Endodermal cell (in vitro differentiated cells): ENCODE measurements at regions not wholly inside any gene's neighbourhood (a gene's known extent, or its start where the extent isn't known, plus 50 kb on each side); places are given as distances from the start of the nearest gene placed in this dataset.

Experiments used
- DNase-seq: peaks from one replicate; pipeline ENCODE4 v3.0.0-alpha.2; 2017
- H3K27ac ChIP-seq: 2 replicates; pipeline ENCODE4 v1.5.1; 2013; ENCODE audit warnings: mild to moderate bottlenecking, low read depth, low read length, moderate library complexity
- H3K27me3 ChIP-seq: 2 replicates; pipeline ENCODE4 v1.6.1; 2013; ENCODE audit warnings: mild to moderate bottlenecking, low read length, moderate library complexity; ENCODE audit not compliant: insufficient read depth, control insufficient read depth, poor library complexity, severe bottlenecking
- H3K36me3 ChIP-seq: 2 replicates; pipeline ENCODE4 v1.7.0; 2013; ENCODE audit warnings: mild to moderate bottlenecking, low read length, moderate library complexity; ENCODE audit not compliant: control insufficient read depth, insufficient read depth
- H3K4me1 ChIP-seq: one replicate; pipeline ENCODE4 v1.7.0; 2013; ENCODE audit warnings: low read length; ENCODE audit not compliant: control insufficient read depth, insufficient read depth
- H3K4me3 ChIP-seq: 2 replicates; pipeline ENCODE4 v1.5.1; 2013; ENCODE audit warnings: mild to moderate bottlenecking, low read length, moderate library complexity
- H3K9ac ChIP-seq: 2 replicates; pipeline ENCODE4 v1.6.1; 2013; ENCODE audit warnings: mild to moderate bottlenecking, low read length, moderate library complexity; ENCODE audit not compliant: poor library complexity, severe bottlenecking; ENCODE audit errors: extremely low read depth
- H3K9me3 ChIP-seq: 2 replicates; pipeline ENCODE4 v1.6.1; 2013; ENCODE audit warnings: mild to moderate bottlenecking, low read length, moderate library complexity; ENCODE audit not compliant: control insufficient read depth
- H3K27ac Mint-ChIP-seq: 2 replicates; pipeline ENCODE4 v1.8.0; 2020; ENCODE audit warnings: mixed read lengths
- H3K27me3 Mint-ChIP-seq: 2 replicates; pipeline ENCODE4 v1.8.0; 2021; ENCODE audit warnings: mild to moderate bottlenecking, mixed read lengths; ENCODE audit not compliant: insufficient read depth
- H3K36me3 Mint-ChIP-seq: 2 replicates; pipeline ENCODE4 v1.8.0; 2020; ENCODE audit warnings: low read depth, mixed read lengths
- H3K4me1 Mint-ChIP-seq: 2 replicates; pipeline ENCODE4 v1.8.0; 2020; ENCODE audit warnings: mixed read lengths
- H3K4me3 Mint-ChIP-seq: 2 replicates; pipeline ENCODE4 v1.8.0; 2020; ENCODE audit warnings: mild to moderate bottlenecking, moderate library complexity, mixed read lengths
- H3K9me3 Mint-ChIP-seq: 2 replicates; pipeline ENCODE4 v1.8.0; 2020; ENCODE audit warnings: mild to moderate bottlenecking, mixed read lengths
- CTCF ChIP-seq: fragments of 200-600 bp; sonication (generic); conservative IDR thresholded peaks from 2 replicates; pipeline ENCODE4 v1.5.0; 2021; ENCODE audit warnings: antibody characterized with exemption, mild to moderate bottlenecking
- WGBS, 2 experiments: methylation state at CpG; one replicate each; pipeline versions ENCODE4 v1.1.5 to v1.1.7; 2013; ENCODE audit warnings: missing lambda C conversion rate in 2 of 2, mixed read lengths in 1 of 2; ENCODE audit not compliant: insufficient coverage in 1 of 2, insufficient read length in 1 of 2; 5-methylcytosine and 5-hydroxymethylcytosine counted together

GRCh38 chr18:25633563-25633962 lies 281.6 kb upstream of the ZNF521 start:
- DNase-seq: no peak
- Mint-ChIP-seq H3K4me1 (peaks cover 10% of the 10 kb centered on the region), H3K27ac (no peak overlapping the region), H3K36me3 (no peaks in the 10 kb centered on the region), H3K4me3 (no peak overlapping the region), H3K27me3 (no peaks in the 10 kb centered on the region), H3K9me3 (peaks cover 5% of the 10 kb centered on the region)
- Histone ChIP-seq H3K4me3 (no peak overlapping the region), H3K4me1 (no peaks in the 10 kb centered on the region), H3K36me3 (no peaks in the 10 kb centered on the region), H3K9me3 (no peaks in the 10 kb centered on the region), H3K9ac (no peak overlapping the region), H3K27me3 (no peaks in the 10 kb centered on the region), H3K27ac (no peak overlapping the region)
- TF ChIP-seq CTCF: no peak
- WGBS, 2 experiments: 87% methylated on average over 2 of the region's 2 CpGs

GRCh38 chr18:25630682-25631081 lies 278.7 kb upstream of the ZNF521 start:
- H3K27me3 Mint-ChIP-seq: no peaks in the 10 kb centered on the region
- Histone ChIP-seq H3K4me3 (no peak overlapping the region), H3K4me1 (no peaks in the 10 kb centered on the region), H3K9ac (no peak overlapping the region), H3K9me3 (no peaks in the 10 kb centered on the region), H3K36me3 (no peaks in the 10 kb centered on the region), H3K27ac (no peak overlapping the region), H3K27me3 (no peaks in the 10 kb centered on the region)
- no peak overlapping the region for H3K4me3 Mint-ChIP-seq
- no peak for TF ChIP-seq CTCF
- no peaks in the 10 kb centered on the region for H3K4me1 Mint-ChIP-seq
- no peak overlapping the region for H3K27ac Mint-ChIP-seq
- no peak for DNase-seq
- H3K9me3 Mint-ChIP-seq: peaks cover 16% of the 10 kb centered on the region
- peaks cover 2% of the 10 kb centered on the region for H3K36me3 Mint-ChIP-seq

DNA sequence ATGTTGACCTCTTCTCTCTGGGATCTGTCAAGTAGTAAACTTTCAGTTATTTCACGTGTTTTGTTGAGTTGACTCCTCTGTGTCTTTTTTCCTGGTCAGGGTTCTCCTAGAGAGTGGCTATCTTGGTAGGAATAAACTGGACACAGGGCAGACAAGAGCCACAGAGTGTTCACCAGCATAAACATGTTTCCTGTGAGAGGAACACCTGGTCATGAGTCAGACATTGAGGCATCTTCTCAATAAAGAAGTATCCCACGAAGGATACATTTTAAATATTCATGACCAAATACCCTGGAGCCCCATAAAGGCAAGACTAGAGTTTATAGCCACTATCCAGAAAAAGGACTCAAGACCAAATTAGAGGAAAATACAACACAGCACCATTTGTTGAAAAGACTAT lies 269.7 kb upstream of the ZNF521 start:
- no peak for TF ChIP-seq CTCF
- Mint-ChIP-seq H3K27me3 (no peaks in the 10 kb centered on the region), H3K27ac (no peak overlapping the region), H3K9me3 (peaks cover 27% of the 10 kb centered on the region), H3K4me3 (no peak overlapping the region), H3K36me3 (peaks cover 2% of the 10 kb centered on the region), H3K4me1 (no peaks in the 10 kb centered on the region)
- WGBS, 2 experiments: 80 to 89% methylated on average over 1 to 2 of the region's 2 CpGs
- H3K4me1 ChIP-seq: no peaks in the 10 kb centered on the region
- no peak for DNase-seq
- H3K4me3 ChIP-seq: no peak overlapping the region
- no peak overlapping the region for H3K27ac ChIP-seq
- no peak overlapping the region for H3K9ac ChIP-seq
- no peaks in the 10 kb centered on the region for H3K36me3 ChIP-seq
- no peaks in the 10 kb centered on the region for H3K9me3 ChIP-seq
- no peaks in the 10 kb centered on the region for H3K27me3 ChIP-seq
